Astrocyte (in vitro differentiated cells and primary cell): ENCODE measurements at regions not wholly inside any gene's neighbourhood (a gene's known extent, or its start where the extent isn't known, plus 50 kb on each side); places are given as distances from the start of the nearest gene placed in this dataset.

ENCODE experiments used
- DNase-seq: peaks from one replicate; pipeline ENCODE4 v3.0.0-alpha.2; 2010; ENCODE audit warnings: low read depth
- FAIRE-seq: peaks from 2 replicates; lab custom pipeline; 2011; peaks lifted over from hg19 to GRCh38; lab: Jason Lieb, UNC
- H2AFZ ChIP-seq: 2 replicates; pipeline ENCODE4 v1.6.0; 2012; ENCODE audit warnings: low read depth, low read length, inconsistent platforms
- H3K27ac ChIP-seq: 2 replicates; pipeline ENCODE4 v1.5.1; 2011; ENCODE audit warnings: low read depth, low read length, inconsistent platforms
- H3K27me3 ChIP-seq: 2 replicates; pipeline ENCODE4 v1.6.0; 2011; ENCODE audit warnings: low read length, inconsistent platforms; ENCODE audit not compliant: insufficient read depth
- H3K36me3 ChIP-seq: 2 replicates; pipeline ENCODE4 v1.5.1; 2011; ENCODE audit warnings: low read length, inconsistent platforms; ENCODE audit not compliant: insufficient read depth
- H3K4me1 ChIP-seq: 2 replicates; pipeline ENCODE4 v1.5.1; 2011; ENCODE audit warnings: low read length, inconsistent platforms; ENCODE audit not compliant: insufficient read depth
- H3K4me2 ChIP-seq: 2 replicates; pipeline ENCODE4 v1.6.0; 2012; ENCODE audit warnings: low read length, inconsistent platforms
- H3K4me3 ChIP-seq: 2 replicates; pipeline ENCODE4 v1.5.1; 2011; ENCODE audit warnings: low read depth, mild to moderate bottlenecking, low read length, inconsistent platforms; ENCODE audit not compliant: insufficient read depth
- H3K79me2 ChIP-seq: 2 replicates; pipeline ENCODE4 v1.6.0; 2012; ENCODE audit warnings: mild to moderate bottlenecking, low read length, inconsistent platforms; ENCODE audit not compliant: insufficient read depth
- H3K9ac ChIP-seq: 2 replicates; pipeline ENCODE4 v1.6.0; 2012; ENCODE audit warnings: mild to moderate bottlenecking, low read length, inconsistent platforms
- H3K9me3 ChIP-seq: 2 replicates; pipeline ENCODE4 v1.5.1; 2012; ENCODE audit warnings: low read depth, mild to moderate bottlenecking, low read length, inconsistent platforms; ENCODE audit not compliant: insufficient read depth
- H4K20me1 ChIP-seq: 2 replicates; pipeline ENCODE4 v1.6.0; 2012; ENCODE audit warnings: low read length, inconsistent platforms; ENCODE audit not compliant: insufficient read depth
- H3K27ac Mint-ChIP-seq: one replicate; pipeline ENCODE4 v1.8.0; 2021; ENCODE audit warnings: mild to moderate bottlenecking, mixed read lengths; ENCODE audit not compliant: unreplicated experiment
- H3K27me3 Mint-ChIP-seq: one replicate; pipeline ENCODE4 v1.8.0; 2021; ENCODE audit warnings: low read depth, mixed read lengths; ENCODE audit not compliant: unreplicated experiment
- H3K36me3 Mint-ChIP-seq: one replicate; pipeline ENCODE4 v1.8.0; 2021; ENCODE audit warnings: low read depth, mixed read lengths; ENCODE audit not compliant: unreplicated experiment
- H3K4me1 Mint-ChIP-seq: one replicate; pipeline ENCODE4 v1.8.0; 2021; ENCODE audit warnings: low read depth, mixed read lengths; ENCODE audit not compliant: unreplicated experiment
- H3K4me3 Mint-ChIP-seq: one replicate; pipeline ENCODE4 v1.8.0; 2021; ENCODE audit warnings: mild to moderate bottlenecking, moderate library complexity, mixed read lengths; ENCODE audit not compliant: unreplicated experiment
- H3K9me3 Mint-ChIP-seq: one replicate; pipeline ENCODE4 v1.8.0; 2021; ENCODE audit warnings: mild to moderate bottlenecking, mixed read lengths; ENCODE audit not compliant: unreplicated experiment
- CTCF ChIP-seq: IDR thresholded peaks from 2 replicates; pipeline ENCODE4 v1.5.1; 2011; ENCODE audit warnings: low read depth, mild to moderate bottlenecking, inconsistent platforms, low read length, moderate library complexity; ENCODE audit not compliant: insufficient read depth
- EZH2 ChIP-seq: IDR thresholded peaks from 2 replicates; pipeline ENCODE4 v1.6.1; 2012; ENCODE audit warnings: mild to moderate bottlenecking, low read length, inconsistent platforms; ENCODE audit not compliant: insufficient read depth

- Histone ChIP-seq H3K27ac (peak overlapping the region; percentile 87), H3K4me1 (peaks cover 34% of the 10 kb centered on the region), H3K9ac (peak overlapping the region; percentile 68), H3K79me2 (no peaks in the 10 kb centered on the region), H4K20me1 (no peaks in the 10 kb centered on the region), H3K4me3 (no peak overlapping the region), H3K36me3 (no peaks in the 10 kb centered on the region), H2AFZ (peak overlapping the region; percentile 49), H3K4me2 (peak overlapping the region; percentile 74), H3K9me3 (no peaks in the 10 kb centered on the region), H3K27me3 (no peaks in the 10 kb centered on the region)
- TF ChIP-seq EZH2: no peak
- TF ChIP-seq CTCF: no peak
- Mint-ChIP-seq H3K27me3 (no peaks in the 10 kb centered on the region), H3K9me3 (no peaks in the 10 kb centered on the region), H3K4me3 (no peak overlapping the region), H3K4me1 (peaks cover 20% of the 10 kb centered on the region), H3K36me3 (no peaks in the 10 kb centered on the region), H3K27ac (peak overlapping the region; percentile 64)
- no peak for FAIRE-seq
- DNase-seq: peak; percentile 84
Measured at GRCh38 chr3:66592927-66593625, 92.3 kb upstream of the LRIG1 start.

GRCh38 chr3:66593978-66594377 is 93.2 kb upstream of the LRIG1 start:
- no peaks in the 10 kb centered on the region for H3K27me3 ChIP-seq
- peak overlapping the region; percentile 84 for H3K27ac Mint-ChIP-seq
- no peak overlapping the region for H3K4me3 Mint-ChIP-seq
- H3K36me3 ChIP-seq: no peaks in the 10 kb centered on the region
- no peaks in the 10 kb centered on the region for H3K27me3 Mint-ChIP-seq
- no peaks in the 10 kb centered on the region for H3K36me3 Mint-ChIP-seq
- H3K9me3 Mint-ChIP-seq: no peaks in the 10 kb centered on the region
- H3K4me2 ChIP-seq: peak overlapping the region; percentile 6
- H3K79me2 ChIP-seq: no peaks in the 10 kb centered on the region
- TF ChIP-seq CTCF: no peak
- TF ChIP-seq EZH2: no peak
- H2AFZ ChIP-seq: no peak overlapping the region
- DNase-seq (peak; percentile 98), FAIRE-seq (peak; percentile 79)
- H3K4me1 Mint-ChIP-seq: peaks cover 23% of the 10 kb centered on the region
- H3K4me3 ChIP-seq: no peak overlapping the region
- peaks cover 34% of the 10 kb centered on the region for H3K4me1 ChIP-seq
- no peaks in the 10 kb centered on the region for H3K9me3 ChIP-seq
- peak overlapping the region; percentile 87 for H3K27ac ChIP-seq
- H3K9ac ChIP-seq: peak overlapping the region; percentile 37
- H4K20me1 ChIP-seq: no peaks in the 10 kb centered on the region

GRCh38 chr3:66597308-66597863 is 96.6 kb upstream of the LRIG1 start:
- Histone ChIP-seq H3K4me1 (peaks cover 28% of the 10 kb centered on the region), H3K79me2 (no peaks in the 10 kb centered on the region), H3K9ac (no peak overlapping the region), H3K4me3 (no peak overlapping the region), H3K4me2 (no peak overlapping the region), H4K20me1 (no peaks in the 10 kb centered on the region), H3K27ac (no peak overlapping the region), H2AFZ (no peak overlapping the region), H3K9me3 (no peaks in the 10 kb centered on the region), H3K27me3 (no peaks in the 10 kb centered on the region), H3K36me3 (no peaks in the 10 kb centered on the region)
- Mint-ChIP-seq H3K4me3 (no peak overlapping the region), H3K4me1 (peaks cover 26% of the 10 kb centered on the region), H3K27me3 (no peaks in the 10 kb centered on the region), H3K36me3 (no peaks in the 10 kb centered on the region), H3K9me3 (no peaks in the 10 kb centered on the region), H3K27ac (no peak overlapping the region)
- FAIRE-seq (no peak), DNase-seq (no peak)
- TF ChIP-seq CTCF (no peak), EZH2 (no peak)
